ENCODE measurements at regions not wholly inside any gene's neighbourhood (a gene's known extent, or its start where the extent isn't known, plus 50 kb on each side); places are given as distances from the start of the nearest gene placed in this dataset.

- H3K9me2 ChIP-seq (ENCODE audit: insufficient read depth), result no peaks in the 10 kb centered on the region
- H3K36me3 ChIP-seq (ENCODE audit: low read depth), result no peaks in the 10 kb centered on the region
- WGBS, 2 experiments (ENCODE audit: low coverage in 1 of 2, low lambda C conversion rate in 2 of 2, missing lambda C conversion rate in 2 of 2), result 18 to 21% methylated on average over 4 of the region's 4 CpGs
- no peaks in the 10 kb centered on the region for H3K4me1 ChIP-seq (ENCODE audit: insufficient read depth)
- no peak overlapping the region for H3K9ac ChIP-seq
- H3K9me3 ChIP-seq (ENCODE audit: low read depth), result no peaks in the 10 kb centered on the region
- TF ChIP-seq EZH2 (IDR thresholded peaks at IDR 0.05; ENCODE audit: insufficient read depth, poor library complexity, severe bottlenecking) (no peak), EZH2phosphoT487 (IDR thresholded peaks at IDR 0.05; ENCODE audit: insufficient read depth, low read depth) (no peak)
- H3F3A ChIP-seq (ENCODE audit: insufficient read depth), result no peaks in the 10 kb centered on the region
- no peaks in the 10 kb centered on the region for H3K79me2 ChIP-seq (ENCODE audit: insufficient read depth)
- H2AFZ ChIP-seq, result no peak overlapping the region
- H3K4me2 ChIP-seq (ENCODE audit: unreplicated experiment), result no peak overlapping the region
- H3K4me3 ChIP-seq, result no peak overlapping the region
- in situ Hi-C loops (cut with MboI), result no loop called here
- no peak overlapping the region for H3K27ac ChIP-seq
- DNase-seq, result no peak
- H3K27me3 ChIP-seq (replicated peaks; ENCODE audit: insufficient read depth), result no peaks in the 10 kb centered on the region
- H4K20me1 ChIP-seq (ENCODE audit: insufficient read depth), result no peaks in the 10 kb centered on the region
These were observed 425.6 kb upstream of the NCAM2 start for GRCh38 chr21:20572582-20572981.

- in situ Hi-C loops (cut with MboI), result no loop called here
- Histone ChIP-seq H3K9ac (no peak overlapping the region), H3K9me3 (ENCODE audit: low read depth) (no peaks in the 10 kb centered on the region), H3K79me2 (ENCODE audit: insufficient read depth) (no peaks in the 10 kb centered on the region), H3K27ac (no peak overlapping the region), H4K20me1 (ENCODE audit: insufficient read depth) (no peaks in the 10 kb centered on the region), H3K4me2 (ENCODE audit: unreplicated experiment) (no peak overlapping the region), H3K27me3 (replicated peaks; ENCODE audit: insufficient read depth) (no peaks in the 10 kb centered on the region), H3F3A (ENCODE audit: insufficient read depth) (no peaks in the 10 kb centered on the region), H3K4me3 (no peak overlapping the region), H2AFZ (no peak overlapping the region), H3K9me2 (ENCODE audit: insufficient read depth) (no peaks in the 10 kb centered on the region), H3K36me3 (ENCODE audit: low read depth) (no peaks in the 10 kb centered on the region), H3K4me1 (ENCODE audit: insufficient read depth) (no peaks in the 10 kb centered on the region)
- no peak for TF ChIP-seq EZH2phosphoT487 (IDR thresholded peaks at IDR 0.05; ENCODE audit: insufficient read depth, low read depth)
- DNase-seq, result no peak
- WGBS, 2 experiments (ENCODE audit: low coverage in 1 of 2, low lambda C conversion rate in 2 of 2, missing lambda C conversion rate in 2 of 2), result 8 to 17% methylated on average over 1 of the region's 1 CpG
These were observed 416.8 kb upstream of the NCAM2 start for GRCh38 chr21:20581361-20581760.

GRCh38 chr21:20591284-20591683 is 406.9 kb upstream of the NCAM2 start:
- Histone ChIP-seq H3K79me2 (ENCODE audit: insufficient read depth) (no peaks in the 10 kb centered on the region), H3K4me2 (ENCODE audit: unreplicated experiment) (no peak overlapping the region), H3K4me3 (no peak overlapping the region), H3K27ac (no peak overlapping the region), H3K9me2 (ENCODE audit: insufficient read depth) (no peaks in the 10 kb centered on the region), H3K9me3 (ENCODE audit: low read depth) (no peaks in the 10 kb centered on the region), H3K27me3 (replicated peaks; ENCODE audit: insufficient read depth) (no peaks in the 10 kb centered on the region), H3K36me3 (ENCODE audit: low read depth) (no peaks in the 10 kb centered on the region), H4K20me1 (ENCODE audit: insufficient read depth) (no peaks in the 10 kb centered on the region), H3F3A (ENCODE audit: insufficient read depth) (no peaks in the 10 kb centered on the region), H2AFZ (no peak overlapping the region), H3K4me1 (ENCODE audit: insufficient read depth) (no peaks in the 10 kb centered on the region), H3K9ac (no peak overlapping the region)
- in situ Hi-C loops (cut with MboI), result no loop called here
- TF ChIP-seq EZH2phosphoT487 (IDR thresholded peaks at IDR 0.05; ENCODE audit: insufficient read depth, low read depth), result no peak
- TF ChIP-seq EZH2 (IDR thresholded peaks at IDR 0.05; ENCODE audit: insufficient read depth, poor library complexity, severe bottlenecking), result no peak
- 23 to 28% methylated on average over 1 of the region's 1 CpG for WGBS, 2 experiments (ENCODE audit: low coverage in 1 of 2, low lambda C conversion rate in 2 of 2, missing lambda C conversion rate in 2 of 2)
- no peak for DNase-seq

DNA sequence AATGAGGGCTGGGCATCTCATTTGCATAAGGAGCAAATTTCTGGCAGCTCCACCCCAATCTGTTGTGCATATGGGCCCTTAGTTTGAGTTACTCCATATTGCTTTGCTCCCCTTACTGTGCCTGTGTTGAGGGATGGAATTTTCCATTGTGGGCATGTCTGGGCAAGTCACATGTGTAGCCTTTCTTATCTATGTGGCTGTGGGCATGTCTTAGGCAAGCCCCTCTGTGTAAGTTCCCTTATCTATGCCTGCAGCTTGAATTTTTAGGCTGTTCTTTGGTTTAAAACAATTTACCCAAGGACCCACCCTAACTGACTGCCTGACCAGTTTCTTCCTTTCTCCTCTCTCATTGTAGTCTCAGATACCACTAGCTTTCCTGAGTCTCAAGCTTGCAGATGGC is 405.7 kb upstream of the NCAM2 start:
- no peaks in the 10 kb centered on the region for H4K20me1 ChIP-seq (ENCODE audit: insufficient read depth)
- no peaks in the 10 kb centered on the region for H3K79me2 ChIP-seq (ENCODE audit: insufficient read depth)
- H3K27me3 ChIP-seq (replicated peaks; ENCODE audit: insufficient read depth), result no peaks in the 10 kb centered on the region
- TF ChIP-seq EZH2phosphoT487 (IDR thresholded peaks at IDR 0.05; ENCODE audit: insufficient read depth, low read depth), result no peak
- no peak for TF ChIP-seq EZH2 (IDR thresholded peaks at IDR 0.05; ENCODE audit: insufficient read depth, poor library complexity, severe bottlenecking)
- no peaks in the 10 kb centered on the region for H3K9me2 ChIP-seq (ENCODE audit: insufficient read depth)
- in situ Hi-C loops (cut with MboI), result no loop called here
- peaks cover 3% of the 10 kb centered on the region for H3K9me3 ChIP-seq (ENCODE audit: low read depth)
- H3K4me1 ChIP-seq (ENCODE audit: insufficient read depth), result no peaks in the 10 kb centered on the region
- H2AFZ ChIP-seq, result no peak overlapping the region
- H3K27ac ChIP-seq, result no peak overlapping the region
- no peak overlapping the region for H3K4me3 ChIP-seq
- H3K4me2 ChIP-seq (ENCODE audit: unreplicated experiment), result no peak overlapping the region
- no peak for DNase-seq
- no peak overlapping the region for H3K9ac ChIP-seq
- no peaks in the 10 kb centered on the region for H3F3A ChIP-seq (ENCODE audit: insufficient read depth)
- no peaks in the 10 kb centered on the region for H3K36me3 ChIP-seq (ENCODE audit: low read depth)

- Histone ChIP-seq H3K4me2 (ENCODE audit: unreplicated experiment) (no peak overlapping the region), H3K4me1 (ENCODE audit: insufficient read depth) (no peaks in the 10 kb centered on the region), H3K9ac (no peak overlapping the region), H3K9me3 (ENCODE audit: low read depth) (peaks cover 1% of the 10 kb centered on the region), H3K4me3 (no peak overlapping the region), H3F3A (ENCODE audit: insufficient read depth) (no peaks in the 10 kb centered on the region), H3K27me3 (replicated peaks; ENCODE audit: insufficient read depth) (no peaks in the 10 kb centered on the region), H3K9me2 (ENCODE audit: insufficient read depth) (no peaks in the 10 kb centered on the region), H4K20me1 (ENCODE audit: insufficient read depth) (no peaks in the 10 kb centered on the region), H3K36me3 (ENCODE audit: low read depth) (no peaks in the 10 kb centered on the region), H2AFZ (no peak overlapping the region), H3K27ac (no peak overlapping the region), H3K79me2 (ENCODE audit: insufficient read depth) (no peaks in the 10 kb centered on the region)
- in situ Hi-C loops (cut with MboI), result no loop called here
- DNase-seq, result no peak
- WGBS, 2 experiments (ENCODE audit: low coverage in 1 of 2, low lambda C conversion rate in 2 of 2, missing lambda C conversion rate in 2 of 2), result 12 to 24% methylated on average over 3 of the region's 3 CpGs
- TF ChIP-seq EZH2 (IDR thresholded peaks at IDR 0.05; ENCODE audit: insufficient read depth, poor library complexity, severe bottlenecking), result no peak
- no peak for TF ChIP-seq EZH2phosphoT487 (IDR thresholded peaks at IDR 0.05; ENCODE audit: insufficient read depth, low read depth)
These were observed 395.0 kb upstream of the NCAM2 start for GRCh38 chr21:20603236-20603635.
